ENCODE measurements at regions not wholly inside any gene's neighbourhood (a gene's known extent, or its start where the extent isn't known, plus 50 kb on each side); places are given as distances from the start of the nearest gene placed in this dataset.

- TF ChIP-seq CTCF (IDR thresholded peaks at IDR 0.05) (no peak), POLR2A (IDR thresholded peaks at IDR 0.05) (no peak)
These were observed 1048.6 kb downstream of the FAM133A start for GRCh38 chrX:94722578-94722977.
